GM12878 (cell line): ENCODE measurements at regions not wholly inside any gene's neighbourhood (a gene's known extent, or its start where the extent isn't known, plus 50 kb on each side); places are given as distances from the start of the nearest gene placed in this dataset.

Experiments
- ATAC-seq: fragments of 200-7000 bp; cut with Tn5 transposase; 3 replicates; pipeline ENCODE4 v1.9.1; 2020; ENCODE audit warnings: mild to moderate bottlenecking, moderate library complexity
- BruUV-seq: library from RNA; stranded (reverse); fragments of 400-500 nt; replicated peaks from 2 replicates; lab custom pipeline; 2021; lab: Mats Ljungman, UMichigan
- CTCF ChIA-PET: fragments of 300-600 bp; sonication (Branson Sonifier 250); formaldehyde crosslinking; extraction: SDS; loops from one replicate; lab custom pipeline; 2021; ENCODE audit warnings: inconsistent platforms; lab: Yijun Ruan, JAX
- POLR2A ChIA-PET: fragments of 350-600 bp; formaldehyde crosslinking; extraction: SDS; loops from one replicate; lab custom pipeline; 2021; ENCODE audit warnings: inconsistent platforms; lab: Charles Lee
- RAD21 ChIA-PET: fragments of 300-600 bp; sonication (Branson Sonifier 250); formaldehyde crosslinking; loops from one replicate; lab custom pipeline; 2023; ENCODE audit warnings: antibody characterized with exemption; ENCODE audit not compliant: unreplicated experiment; lab: Charles Lee
- SMC1A ChIA-PET: fragments of 300-600 bp; sonication (Branson Sonifier 250); formaldehyde crosslinking; loops from one replicate; lab custom pipeline; 2023; ENCODE audit not compliant: unreplicated experiment, uncharacterized antibody; lab: Charles Lee
- DNase-seq: peaks from one replicate; pipeline ENCODE4 v3.0.0-alpha.2; 2011; ENCODE audit warnings: low read depth, low spot score
- FAIRE-seq: peaks from 3 replicates; lab custom pipeline; 2011; peaks lifted over from hg19 to GRCh38; lab: Jason Lieb, UNC
- H2AFZ ChIP-seq: 2 replicates; pipeline ENCODE4 v1.6.0; 2011; ENCODE audit warnings: low read depth, low read length, control low read depth; ENCODE audit not compliant: control insufficient read depth
- H3K27ac ChIP-seq: 2 replicates; pipeline ENCODE4 v1.5.1; 2011; ENCODE audit warnings: control low read depth; ENCODE audit not compliant: control insufficient read depth, insufficient read depth
- H3K27me3 ChIP-seq, 2 experiments: replicated peaks in 1 of 2; 2 replicates each; pipeline versions ENCODE4 v1.6.0 to v1.6.1; 2011; ENCODE audit warnings: low read length in 1 of 2; ENCODE audit not compliant: control insufficient read depth in 2 of 2, insufficient read depth in 2 of 2
- H3K36me3 ChIP-seq, 2 experiments: 2 replicates each; pipeline ENCODE4 v1.5.1; 2011; ENCODE audit warnings: low read length in 1 of 2; ENCODE audit not compliant: control insufficient read depth in 2 of 2, insufficient read depth in 2 of 2
- H3K4me1 ChIP-seq: 2 replicates; pipeline ENCODE4 v1.6.1; 2011; ENCODE audit warnings: mild to moderate bottlenecking, low read length, moderate library complexity, mixed read lengths; ENCODE audit not compliant: control insufficient read depth, insufficient read depth
- H3K4me2 ChIP-seq: 2 replicates; pipeline ENCODE4 v1.6.0; 2011; ENCODE audit warnings: control low read depth; ENCODE audit not compliant: control insufficient read depth, insufficient read depth
- H3K4me3 ChIP-seq: fragments of 200-600 bp; sonication (generic); 2 replicates; pipeline ENCODE4 v1.5.1; 2016
- H3K79me2 ChIP-seq: 2 replicates; pipeline ENCODE4 v1.6.0; 2011; ENCODE audit warnings: low read length; ENCODE audit not compliant: control insufficient read depth, insufficient read depth
- H3K9ac ChIP-seq: 2 replicates; pipeline ENCODE4 v1.8.0; 2011; ENCODE audit warnings: low read length, control low read depth, mixed read lengths; ENCODE audit not compliant: control insufficient read depth, insufficient read depth
- H3K9me3 ChIP-seq: replicated peaks from 3 replicates; pipeline ENCODE4 v1.5.1; 2011; ENCODE audit warnings: mild to moderate bottlenecking, low read length; ENCODE audit not compliant: control insufficient read depth, insufficient read depth
- H4K20me1 ChIP-seq: 2 replicates; pipeline ENCODE4 v1.6.0; 2011; ENCODE audit not compliant: control insufficient read depth, insufficient read depth
- BACH1 ChIP-seq: fragments of 450-650 bp; IDR thresholded peaks from 2 replicates; pipeline ENCODE4 v1.6.1; 2017; ENCODE audit warnings: mild to moderate bottlenecking, borderline replicate concordance
- CREM ChIP-seq: IDR thresholded peaks from 2 replicates; pipeline ENCODE4 v1.6.1; 2014; ENCODE audit warnings: antibody characterized with exemption, low read depth
- EP300 ChIP-seq, 2 experiments: fragments of 150-350 bp in 1 of 2; IDR thresholded peaks; 2 replicates each; pipeline ENCODE4 v1.6.1; 2011 to 2012; ENCODE audit warnings: low read depth in 2 of 2, low read length in 2 of 2, borderline replicate concordance in 1 of 2, improper control_type of control experiment in 1 of 2, inconsistent platforms in 1 of 2; ENCODE audit not compliant: control insufficient read depth in 1 of 2
- KLF5 ChIP-seq: fragments of 450-650 bp; IDR thresholded peaks from 2 replicates; pipeline ENCODE4 v1.6.1; 2014; ENCODE audit warnings: mild to moderate bottlenecking; ENCODE audit not compliant: partially characterized antibody
- REST ChIP-seq: IDR thresholded peaks from 2 replicates; pipeline ENCODE4 v1.6.1; 2012; ENCODE audit warnings: mild to moderate bottlenecking, low read depth, low read length
- WGBS: methylation state at CpG from one replicate; pipeline ENCODE4 v1.1.6; 2016; ENCODE audit warnings: low lambda C conversion rate; ENCODE audit not compliant: insufficient replicate concordance, insufficient coverage; ENCODE audit errors: missing lambda C conversion rate; 5-methylcytosine and 5-hydroxymethylcytosine counted together
- in situ Hi-C: fragments of 300-500 bp; cut with MboI; formaldehyde crosslinking; loops from 9 replicates; pipeline ENCODE4 v1.14.3; 2018; ENCODE audit warnings: mixed read lengths
- intact Hi-C: fragments of 100-400 bp; cut with micrococcal nuclease; formaldehyde crosslinking; loops from one replicate; pipeline ENCODE4 v1.14.2; 2022; ENCODE audit not compliant: unreplicated experiment
- TF ChIP-seq, protein P1 (sequence below): fragments of 450-650 bp; conservative IDR thresholded peaks from 2 replicates; pipeline ENCODE4 v1.6.1; 2017; ENCODE audit warnings: mild to moderate bottlenecking, moderate library complexity

DNA sequence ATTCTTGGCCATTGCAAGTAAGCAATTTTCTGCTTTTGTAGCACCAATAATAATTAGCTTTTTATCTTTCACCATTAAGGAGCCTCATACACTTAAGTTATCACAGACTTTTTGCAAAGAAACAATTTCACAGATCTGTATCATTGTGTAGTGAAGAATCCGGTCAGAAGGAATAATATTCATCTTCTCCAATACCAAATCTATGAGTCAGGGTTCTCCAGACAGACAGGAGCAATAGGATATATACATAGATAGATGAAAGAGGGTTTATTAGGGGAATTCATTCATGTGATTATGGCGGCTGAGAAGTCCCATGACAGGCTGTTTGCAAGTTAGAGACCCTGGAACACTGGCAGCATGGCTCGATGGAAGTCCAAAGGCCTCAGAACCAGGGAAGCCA lies 82.9 kb upstream of the UBASH3B start:
- no peak overlapping the region for H3K4me3 ChIP-seq
- H2AFZ ChIP-seq, result no peak overlapping the region
- no peaks in the 10 kb centered on the region for H4K20me1 ChIP-seq
- TF ChIP-seq, protein P1, sequence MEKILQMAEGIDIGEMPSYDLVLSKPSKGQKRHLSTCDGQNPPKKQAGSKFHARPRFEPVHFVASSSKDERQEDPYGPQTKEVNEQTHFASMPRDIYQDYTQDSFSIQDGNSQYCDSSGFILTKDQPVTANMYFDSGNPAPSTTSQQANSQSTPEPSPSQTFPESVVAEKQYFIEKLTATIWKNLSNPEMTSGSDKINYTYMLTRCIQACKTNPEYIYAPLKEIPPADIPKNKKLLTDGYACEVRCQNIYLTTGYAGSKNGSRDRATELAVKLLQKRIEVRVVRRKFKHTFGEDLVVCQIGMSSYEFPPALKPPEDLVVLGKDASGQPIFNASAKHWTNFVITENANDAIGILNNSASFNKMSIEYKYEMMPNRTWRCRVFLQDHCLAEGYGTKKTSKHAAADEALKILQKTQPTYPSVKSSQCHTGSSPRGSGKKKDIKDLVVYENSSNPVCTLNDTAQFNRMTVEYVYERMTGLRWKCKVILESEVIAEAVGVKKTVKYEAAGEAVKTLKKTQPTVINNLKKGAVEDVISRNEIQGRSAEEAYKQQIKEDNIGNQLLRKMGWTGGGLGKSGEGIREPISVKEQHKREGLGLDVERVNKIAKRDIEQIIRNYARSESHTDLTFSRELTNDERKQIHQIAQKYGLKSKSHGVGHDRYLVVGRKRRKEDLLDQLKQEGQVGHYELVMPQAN, result no peak
- TF ChIP-seq KLF5, result no peak
- TF ChIP-seq BACH1, result no peak
- TF ChIP-seq EP300 (IDR thresholded peaks at IDR 0.05; ENCODE audit: borderline replicate concordance in 1 of 2, control insufficient read depth in 1 of 2, low read depth in 2 of 2, low read length in 2 of 2), result no peak
- TF ChIP-seq REST, result no peak
- no peak for TF ChIP-seq CREM
- intact Hi-C loops, result no loop called here
- no peak for ATAC-seq
- H3K4me1 ChIP-seq, result no peaks in the 10 kb centered on the region
- POLR2A ChIA-PET, result no interaction called here
- no peak for DNase-seq
- H3K9me3 ChIP-seq, result no peaks in the 10 kb centered on the region
- FAIRE-seq, result no peak
- SMC1A ChIA-PET, result no interaction called here
- RAD21 ChIA-PET, result no interaction called here
- no peak overlapping the region for H3K9ac ChIP-seq
- no peak overlapping the region for H3K27ac ChIP-seq
- H3K79me2 ChIP-seq, result no peaks in the 10 kb centered on the region
- H3K27me3 ChIP-seq, result no peaks in the 10 kb centered on the region
- CTCF ChIA-PET, result no interaction called here
- in situ Hi-C loops, result no loop called here
- WGBS, result 12% methylated on average over 3 of the region's 3 CpGs
- H3K36me3 ChIP-seq, result no peaks in the 10 kb centered on the region
- no peak overlapping the region for H3K4me2 ChIP-seq
- no TSS peak for BruUV-seq
